NCI-H146 (cell line): ENCODE measurements at regions not wholly inside any gene's neighbourhood (a gene's known extent, or its start where the extent isn't known, plus 50 kb on each side); places are given as distances from the start of the nearest gene placed in this dataset.
"Not testable (repeated sequence)": the region's sequence is repeated elsewhere in the genome, so short reads cannot be mapped to it uniquely, and the experiment has no call there.

Source experiments
- DNase-seq: peaks from one replicate; lab custom pipeline; 2025; lab: John Stamatoyannopoulos, UW

DNA sequence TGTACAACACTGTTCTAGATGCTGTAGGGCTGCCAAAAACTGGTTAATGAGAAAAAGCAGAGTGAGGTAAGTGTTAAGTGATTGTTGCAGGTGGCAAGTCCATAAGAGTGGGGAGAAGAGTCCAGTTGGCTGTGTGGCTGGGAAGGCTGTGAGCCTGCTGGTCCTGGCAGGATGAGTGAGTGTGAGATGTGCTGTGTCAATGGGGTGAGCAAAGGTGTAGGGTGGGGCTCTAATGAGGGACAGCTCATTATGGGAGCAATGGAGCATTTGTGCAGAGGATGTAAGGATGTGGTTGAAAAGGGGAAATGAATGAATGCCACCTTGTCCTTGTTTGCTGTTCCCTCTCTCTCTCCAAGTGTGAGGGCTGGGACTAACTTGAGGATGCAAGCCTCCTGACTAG lies 145.3 kb upstream of the ROPN1 start:
- peak; percentile 17 for DNase-seq

GRCh38 chr3:124138148-124138547 lies 146.2 kb upstream of the ROPN1 start:
- no peak for DNase-seq

- no peak for DNase-seq
Observed at GRCh38 chr3:124140746-124141145, 148.8 kb upstream of the ROPN1 start.

DNA sequence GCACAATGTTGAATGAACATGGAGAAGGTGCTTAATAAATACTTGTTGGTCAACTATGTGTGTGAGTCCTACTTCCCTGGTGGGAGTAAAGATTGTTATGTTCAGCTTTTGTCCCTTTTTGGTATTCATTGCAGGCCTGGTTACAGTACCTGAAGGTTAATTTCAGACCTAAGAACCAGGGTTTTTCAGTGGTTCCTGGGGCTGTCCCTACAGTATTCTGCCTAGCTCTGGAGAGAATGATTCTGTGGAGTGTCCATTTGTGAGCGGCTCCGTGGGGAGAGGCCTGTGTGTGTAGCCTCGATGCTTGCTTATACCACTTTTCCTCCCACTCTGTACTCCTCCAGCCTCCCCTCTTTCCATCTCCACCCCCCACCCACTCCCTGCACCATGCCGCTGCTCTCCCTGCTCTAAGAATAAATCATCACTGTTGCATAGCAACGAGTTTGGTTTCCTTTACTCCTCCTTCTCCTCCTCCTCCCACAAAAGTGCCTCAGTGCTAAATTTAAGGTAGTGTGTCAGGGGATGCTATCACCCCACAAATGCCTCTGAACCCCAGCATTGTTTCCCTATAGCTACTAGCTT lies 150.6 kb upstream of the ROPN1 start:
- no peak for DNase-seq

DNA sequence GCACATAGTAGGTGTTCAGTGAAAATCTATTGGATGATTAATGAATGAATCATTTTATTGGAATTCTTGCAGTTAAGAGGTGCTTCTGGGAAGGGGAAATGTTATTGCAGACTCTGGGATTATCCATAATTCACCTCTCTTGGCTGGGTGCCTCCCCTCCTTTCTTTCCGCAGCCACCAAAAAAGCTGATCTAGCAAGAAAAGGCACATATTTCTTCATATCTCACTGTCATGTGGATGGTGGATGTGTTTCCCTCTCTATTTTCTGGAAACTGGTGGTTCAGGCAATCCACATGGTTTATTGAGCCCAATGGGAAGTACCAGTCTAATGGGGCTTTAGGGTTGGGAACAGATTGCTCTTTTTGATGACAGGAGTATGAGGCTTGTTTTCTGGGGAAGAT lies 151.1 kb upstream of the ROPN1 start:
- DNase-seq, result no peak

DNA sequence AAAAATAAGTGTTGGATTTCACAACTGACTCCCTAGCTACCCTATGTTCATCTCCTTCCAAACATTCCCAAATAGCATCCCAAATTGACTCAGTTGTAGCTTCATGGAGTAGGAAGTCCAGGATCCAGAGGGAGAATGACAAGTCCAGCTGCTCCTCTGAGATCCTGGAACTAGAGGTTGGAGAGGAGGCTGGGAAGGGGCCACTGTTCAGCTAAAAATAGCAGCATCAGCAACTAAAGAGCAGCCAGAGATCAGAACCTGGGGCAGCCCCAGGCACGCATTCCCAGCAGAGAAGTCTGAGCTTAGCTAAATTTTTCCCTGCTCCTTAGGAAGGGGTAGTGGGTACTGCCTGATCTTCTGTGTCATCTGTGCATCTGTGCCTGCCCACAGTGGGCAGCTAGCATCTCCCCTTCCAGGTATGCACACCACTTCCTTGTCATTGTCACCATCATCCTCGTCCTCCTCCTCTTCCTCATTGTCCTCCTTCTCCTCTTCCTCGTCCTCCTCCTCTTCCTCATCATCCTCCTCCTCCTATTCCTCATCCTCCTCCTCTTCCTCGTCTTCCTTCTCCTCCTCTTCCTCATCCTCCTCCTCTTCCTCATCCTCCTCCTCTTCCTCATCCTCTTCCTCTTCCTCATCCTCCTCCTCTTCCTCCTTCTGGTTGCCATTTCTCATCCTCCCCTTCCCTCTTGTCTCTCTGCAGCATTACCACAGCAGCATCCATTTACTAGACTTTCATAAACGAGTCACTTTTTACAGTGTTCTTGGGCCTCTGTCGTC lies 152.3 kb upstream of the ROPN1 start:
- DNase-seq, result no peak

DNA sequence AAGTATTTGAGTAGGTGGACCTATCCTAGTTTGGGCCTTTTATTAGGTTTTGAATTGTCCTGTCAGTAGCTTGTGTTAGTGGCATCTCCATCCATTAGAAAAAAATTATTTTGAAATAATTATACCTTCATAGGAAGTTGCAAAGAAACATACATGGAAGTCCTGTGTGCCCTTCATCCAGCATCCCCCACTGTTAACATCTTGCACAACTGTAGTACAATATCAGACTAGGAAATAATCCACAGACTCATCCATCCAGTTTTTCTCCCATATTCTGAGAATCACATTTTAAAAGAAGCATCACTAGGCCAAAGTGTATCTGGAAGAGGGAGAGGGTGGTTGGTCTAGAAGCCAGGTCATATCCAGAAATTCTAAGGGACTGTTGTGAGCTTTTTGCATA lies 155.5 kb upstream of the ROPN1 start:
- DNase-seq, result no peak

DNA sequence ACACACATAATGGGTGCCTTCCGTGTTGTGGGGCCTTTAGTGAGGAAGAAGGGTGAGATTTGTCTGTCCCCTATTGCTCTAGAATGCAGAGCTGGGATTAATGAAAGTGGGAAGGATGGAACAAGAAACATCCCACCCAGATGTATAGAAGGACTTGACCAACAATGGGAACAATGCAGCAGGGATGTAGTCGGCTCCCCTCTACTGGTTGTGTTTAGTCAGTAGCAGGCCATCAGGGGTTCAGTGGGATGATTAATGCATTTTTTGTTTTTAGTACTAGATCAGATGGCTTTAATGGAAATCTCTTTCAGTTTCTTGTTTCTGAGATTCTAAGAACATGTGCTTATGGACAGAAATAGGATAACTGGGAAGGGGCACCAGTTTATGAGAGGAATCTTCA lies 156.0 kb upstream of the ROPN1 start:
- no peak for DNase-seq

DNA sequence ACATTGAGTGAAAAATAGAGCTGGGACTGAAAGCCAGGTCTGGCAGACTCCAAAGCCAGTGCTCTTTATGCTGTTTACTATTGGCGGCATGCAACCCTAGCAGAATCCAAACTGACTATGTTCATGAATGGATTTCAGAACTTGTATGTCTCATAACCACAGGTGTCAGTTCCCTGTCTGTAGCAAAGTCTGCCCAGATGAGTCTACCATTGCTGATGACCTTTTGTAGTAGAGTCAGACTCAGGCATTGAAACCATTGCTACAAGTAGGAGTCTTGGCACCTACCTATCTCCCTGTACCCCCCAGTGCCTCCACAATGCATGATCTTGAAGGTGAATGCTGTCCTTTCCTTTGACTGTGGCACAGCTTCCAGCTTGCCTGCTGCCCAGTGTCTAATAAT lies 157.2 kb upstream of the ROPN1 start:
- DNase-seq, result no peak

DNA sequence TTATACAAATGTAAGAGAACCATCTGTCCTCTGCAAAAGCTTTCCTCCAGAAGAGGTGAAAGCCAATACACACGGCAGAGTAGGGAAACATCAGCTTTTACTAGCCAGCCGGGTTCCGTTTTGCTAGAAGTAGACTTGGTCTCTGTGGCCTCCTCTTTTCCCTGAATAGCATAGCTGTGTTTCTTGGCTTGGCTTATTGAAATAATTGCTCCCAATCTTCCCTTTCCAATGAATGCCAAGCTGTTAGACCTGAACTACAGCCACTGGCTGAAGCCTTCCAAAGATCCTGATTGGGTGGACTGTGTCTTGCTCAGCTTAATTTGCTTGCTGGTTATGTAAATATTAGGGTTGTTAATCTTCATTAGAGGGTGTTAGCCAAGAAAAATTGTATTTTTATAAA lies 157.8 kb upstream of the ROPN1 start:
- DNase-seq, result peak; percentile 70

DNA sequence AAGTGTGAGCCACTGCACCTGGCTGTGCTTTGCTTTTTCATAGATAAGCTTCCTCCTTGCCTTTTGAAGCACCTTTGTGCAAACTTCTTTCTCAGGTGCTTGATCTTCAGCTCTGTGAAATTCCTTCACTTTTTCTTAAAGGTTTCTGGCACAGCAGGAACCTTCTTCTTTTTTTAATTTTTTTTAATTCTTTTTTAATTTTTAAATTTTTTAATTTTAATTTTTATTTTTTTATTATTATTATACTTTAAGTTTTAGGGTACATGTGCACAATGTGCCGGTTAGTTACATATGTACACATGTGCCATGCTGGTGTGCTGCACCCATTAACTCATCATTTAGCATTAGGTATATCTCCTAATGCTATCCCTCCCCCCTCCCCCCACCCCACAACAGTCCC lies 161.0 kb upstream of the ROPN1 start:
- not testable (repeated sequence) for DNase-seq

DNA sequence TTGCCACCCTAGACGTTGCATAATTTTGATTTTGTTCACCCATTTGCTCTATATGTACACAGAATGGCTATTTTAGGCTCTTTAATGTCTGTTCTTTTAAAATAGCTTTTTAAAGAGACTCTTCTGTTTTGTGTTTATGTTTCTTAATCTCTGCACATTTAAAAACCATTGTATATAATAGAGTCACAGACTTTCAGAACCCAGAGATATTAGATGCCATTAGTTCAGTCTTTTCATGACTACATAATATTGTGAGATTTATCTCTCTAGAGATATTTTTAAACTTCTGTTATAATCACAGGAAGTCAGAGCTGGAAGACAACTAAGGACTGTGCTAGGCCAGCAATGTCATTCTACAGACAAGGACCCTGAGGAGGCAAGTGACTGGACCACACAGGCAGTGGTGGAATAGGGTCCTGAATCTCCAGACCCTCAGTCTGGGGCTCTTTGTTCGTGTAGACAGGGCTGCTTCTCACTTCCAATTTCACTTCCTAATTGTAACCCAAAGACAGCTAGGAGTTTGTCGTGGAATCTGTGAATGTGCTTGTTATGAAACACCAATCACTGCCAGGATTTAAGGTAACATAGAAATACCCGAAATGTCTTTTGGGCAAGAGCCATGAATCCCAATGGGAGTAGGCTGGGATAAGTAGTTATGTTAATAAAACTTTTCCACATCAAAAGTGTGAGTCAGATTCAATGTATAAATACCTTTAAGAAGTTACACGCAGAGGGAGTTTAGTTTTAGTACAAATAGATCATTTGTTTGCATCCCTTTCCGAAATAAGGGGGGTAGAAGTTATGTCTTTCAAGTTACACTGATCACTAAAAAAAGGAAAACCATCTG lies 165.2 kb upstream of the ROPN1 start:
- DNase-seq, result no peak

GRCh38 chr3:124157748-124158147 lies 165.8 kb upstream of the ROPN1 start:
- DNase-seq, result no peak

DNA sequence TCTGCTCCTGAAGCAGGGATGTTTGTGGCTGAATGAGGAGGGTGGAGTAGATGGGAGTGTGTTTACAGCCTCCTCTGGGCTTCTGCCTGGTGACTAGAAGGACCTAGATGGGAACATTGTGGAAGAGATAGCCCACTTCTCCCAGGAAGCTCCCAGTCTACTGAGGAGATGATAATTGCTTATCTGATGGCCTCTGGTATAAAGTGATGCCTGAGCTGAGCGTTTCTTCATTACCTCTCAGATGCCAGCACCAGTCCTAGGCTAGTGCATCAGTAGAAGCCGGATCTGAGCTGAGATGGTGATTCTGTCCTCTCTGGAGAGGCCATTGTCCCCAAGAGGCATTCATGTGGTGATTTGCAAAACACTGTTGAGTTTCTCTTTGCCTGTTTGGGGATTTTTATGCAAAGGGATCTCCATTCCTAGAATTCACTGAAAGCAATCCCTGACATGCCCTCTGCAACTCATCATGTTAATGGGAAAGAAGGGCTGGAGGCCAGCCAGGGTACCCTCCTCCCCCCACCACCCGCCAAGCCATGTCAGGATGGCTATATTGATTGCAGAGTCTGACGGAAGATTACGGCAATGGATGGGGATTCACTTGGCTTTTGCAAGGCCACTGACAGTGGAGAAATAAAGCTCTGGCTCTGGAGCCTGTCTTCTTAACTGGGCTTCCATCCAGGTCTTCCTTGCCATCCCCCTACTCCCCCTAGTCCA lies 166.4 kb upstream of the ROPN1 start:
- no peak for DNase-seq

DNA sequence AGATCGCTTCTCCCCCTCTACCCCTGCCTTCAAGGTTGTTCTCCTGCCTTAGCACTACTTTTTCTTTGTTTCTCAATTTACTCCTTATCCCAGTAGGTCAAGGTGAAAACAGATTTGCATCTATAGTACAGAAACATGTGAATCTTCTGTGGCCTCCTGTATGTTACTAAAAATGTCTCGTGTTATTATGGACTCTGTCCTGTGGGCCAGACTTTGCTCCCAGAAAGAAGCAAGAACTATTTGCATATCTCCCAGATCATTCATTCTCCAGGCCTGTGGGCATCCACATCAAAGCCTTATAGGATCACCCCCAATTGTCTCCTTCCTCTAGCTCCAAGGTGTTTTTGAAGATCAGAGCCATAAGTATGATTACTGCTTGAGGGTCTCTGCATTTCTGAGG lies 169.5 kb upstream of the ROPN1 start:
- no peak for DNase-seq

- DNase-seq, result no peak
Observed at GRCh38 chr3:124163689-124164088, 171.8 kb upstream of the ROPN1 start.

GRCh38 chr3:124168271-124168670 lies 176.3 kb upstream of the ROPN1 start:
- no peak for DNase-seq

DNA sequence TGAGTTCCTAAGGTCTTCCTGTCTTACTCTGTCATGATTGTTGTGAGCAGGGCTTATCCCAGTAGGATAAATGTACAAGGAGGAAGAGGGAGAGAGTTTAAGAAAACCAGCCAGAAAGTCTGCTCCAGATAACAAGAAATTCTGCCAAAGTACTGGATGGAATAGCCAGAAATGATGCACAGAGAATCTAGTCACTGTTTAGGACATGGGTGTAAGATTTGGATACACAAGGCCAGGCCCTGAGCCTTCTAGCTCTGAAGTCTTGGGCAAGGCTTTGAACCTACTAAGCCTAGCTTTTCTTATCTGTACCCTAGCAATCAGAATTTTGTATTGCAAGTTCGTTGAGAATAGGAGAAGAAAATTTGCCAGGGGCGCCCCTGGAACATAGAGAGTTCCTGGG lies 180.4 kb upstream of the ROPN1 start:
- DNase-seq, result no peak

GRCh38 chr3:124172816-124173215 lies 180.9 kb upstream of the ROPN1 start:
- no peak for DNase-seq

- DNase-seq, result peak; percentile 99
Observed at GRCh38 chr3:124174476-124174875, 182.6 kb upstream of the ROPN1 start.

DNA sequence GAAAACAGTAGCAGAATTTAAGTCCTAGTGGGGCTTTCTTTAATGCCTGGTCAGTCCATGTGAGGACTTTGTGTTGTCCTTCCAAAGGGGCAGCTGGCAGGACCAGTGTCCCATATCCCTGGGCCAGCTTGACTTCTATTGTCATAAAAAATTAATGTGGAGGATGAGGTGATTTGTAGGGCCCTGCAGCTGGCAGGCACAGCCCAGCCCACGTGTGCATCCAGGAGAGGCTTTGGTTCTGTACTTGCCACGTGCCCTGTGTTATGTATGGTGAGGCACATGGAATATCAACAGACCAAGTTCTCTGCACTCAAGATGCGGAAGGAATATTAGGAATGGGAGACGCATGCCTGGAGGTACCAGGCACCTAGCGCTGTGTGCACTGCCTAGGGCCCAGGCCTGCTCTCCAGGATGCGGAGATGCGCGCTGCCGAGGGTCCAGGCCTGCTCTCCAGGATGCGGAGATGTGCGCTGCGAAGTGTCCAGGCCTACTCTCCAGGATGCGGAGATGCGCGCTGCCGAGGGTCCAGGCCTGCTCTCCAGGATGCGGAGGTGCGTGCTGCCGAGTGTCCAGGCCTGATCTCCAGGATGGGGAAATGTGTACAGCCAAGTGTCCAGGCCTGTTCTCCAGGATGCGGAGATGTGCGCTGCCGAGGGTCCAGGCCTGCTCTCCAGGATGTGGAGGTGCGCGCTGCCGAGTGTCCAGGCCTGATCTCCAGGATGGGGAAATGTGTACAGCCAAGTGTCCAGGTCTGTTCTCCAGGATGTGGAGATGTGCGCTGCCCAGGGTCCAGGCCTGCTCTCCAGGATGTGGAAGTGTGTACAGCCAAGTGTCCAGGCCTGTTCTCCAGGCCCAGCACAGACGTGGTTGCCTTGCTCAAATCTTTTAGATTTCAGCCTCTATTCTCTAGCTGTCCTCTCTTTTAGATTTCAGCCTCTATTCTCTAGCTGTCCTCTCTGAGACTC lies 183.3 kb upstream of the ROPN1 start:
- DNase-seq, result peak; percentile 52
